NCI-H446 treated with DMSO at 0.1 percent for 48 hours (cell line): ENCODE measurements at regions not wholly inside any gene's neighbourhood (a gene's known extent, or its start where the extent isn't known, plus 50 kb on each side); places are given as distances from the start of the nearest gene placed in this dataset.
"Not testable (repeated sequence)": the region's sequence is repeated elsewhere in the genome, so short reads cannot be mapped to it uniquely, and the experiment has no call there.

Source experiments
- DNase-seq: peaks from one replicate; lab custom pipeline; 2025; lab: John Stamatoyannopoulos, UW

DNA sequence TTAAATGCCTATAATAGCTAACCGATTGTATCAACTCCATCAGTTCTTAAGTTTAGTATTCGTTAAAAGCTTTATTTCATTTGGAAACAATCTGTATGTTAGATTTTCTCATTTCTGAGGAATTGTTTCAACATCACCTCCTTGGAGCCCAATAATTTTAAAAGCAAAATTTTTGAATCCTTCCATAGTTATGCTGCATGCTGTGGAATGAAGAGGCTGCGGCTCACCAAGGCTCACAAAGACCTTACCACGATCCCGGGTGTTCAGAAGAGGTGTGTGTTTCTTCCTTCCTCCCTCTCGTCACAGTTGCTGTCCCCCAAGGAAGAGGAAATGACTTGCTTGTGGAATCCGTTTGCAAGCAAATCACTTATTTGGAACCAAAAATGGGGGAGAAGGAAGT, 143.8 kb downstream of the FGF1 start:
- DNase-seq = no peak

DNA sequence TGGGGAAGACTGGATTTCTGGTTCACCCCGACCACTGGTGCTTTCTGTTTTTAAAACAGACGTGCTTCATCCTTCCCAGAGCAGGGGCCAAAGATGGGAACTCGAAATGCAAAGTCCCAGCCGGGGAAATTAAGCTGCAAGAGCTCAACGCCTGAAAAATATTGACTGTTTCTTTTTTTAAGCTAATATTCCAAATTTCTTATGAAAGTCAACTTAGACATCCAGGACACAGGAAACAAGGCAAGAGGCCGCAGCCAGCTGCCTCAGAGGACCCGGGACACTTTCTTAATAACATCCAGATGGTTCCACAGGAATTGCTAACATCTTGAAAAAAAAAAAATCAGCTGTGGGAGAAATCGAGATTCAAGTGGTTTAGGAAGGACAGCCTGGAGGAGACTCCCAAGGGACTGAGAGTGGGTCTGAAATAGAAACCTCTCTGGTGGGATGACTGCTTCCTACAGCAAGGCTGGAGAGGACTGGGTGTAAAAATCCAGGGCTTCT, 144.9 kb downstream of the FGF1 start:
- no peak for DNase-seq

DNA sequence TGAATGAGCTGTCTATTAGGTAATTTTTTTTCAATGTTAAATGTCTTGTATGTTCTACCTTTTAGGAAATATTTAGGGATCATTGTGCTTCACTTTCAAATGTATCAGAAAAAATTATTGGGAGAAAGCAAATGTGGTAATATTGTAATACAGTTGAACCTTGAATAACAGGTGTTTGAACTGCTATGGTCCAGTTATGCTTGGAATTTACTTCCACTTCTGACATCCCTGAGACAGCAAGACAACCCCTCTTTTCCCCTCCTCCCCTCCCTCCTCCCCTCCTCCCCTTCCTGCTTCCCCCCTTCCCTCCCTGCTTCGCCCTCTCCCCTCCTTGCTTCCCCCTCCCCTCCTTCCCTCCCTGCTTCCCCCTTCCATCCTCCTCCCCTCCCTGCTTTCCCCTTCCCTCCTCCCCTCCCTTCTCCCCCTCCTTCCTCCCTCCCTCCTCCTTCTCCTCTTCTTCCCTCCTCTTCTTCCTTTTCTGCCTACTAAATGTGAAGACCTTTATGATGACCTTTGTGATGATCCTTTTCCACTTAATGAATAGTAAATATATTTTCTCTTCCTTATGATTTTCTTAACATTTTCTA, 146.6 kb downstream of the FGF1 start:
- no peak for DNase-seq

DNA sequence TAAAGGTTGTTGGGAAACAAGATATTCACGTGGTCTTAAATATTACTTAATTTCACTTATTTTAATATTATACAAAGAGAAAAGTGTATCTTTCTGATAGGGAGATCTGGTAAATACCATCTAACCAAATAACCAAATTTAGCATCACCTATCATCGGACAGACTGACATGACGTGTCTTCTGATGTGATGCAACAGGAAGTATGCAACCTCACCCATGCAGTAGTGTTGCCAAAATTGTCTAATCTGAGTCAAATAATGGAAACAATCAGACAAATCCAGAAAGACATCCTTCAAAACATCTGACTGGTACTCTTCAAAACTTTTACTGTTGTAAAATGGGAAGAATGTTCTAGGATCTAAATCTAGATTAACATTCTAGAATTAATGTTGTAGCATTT, 148.0 kb downstream of the FGF1 start:
- no peak for DNase-seq

DNA sequence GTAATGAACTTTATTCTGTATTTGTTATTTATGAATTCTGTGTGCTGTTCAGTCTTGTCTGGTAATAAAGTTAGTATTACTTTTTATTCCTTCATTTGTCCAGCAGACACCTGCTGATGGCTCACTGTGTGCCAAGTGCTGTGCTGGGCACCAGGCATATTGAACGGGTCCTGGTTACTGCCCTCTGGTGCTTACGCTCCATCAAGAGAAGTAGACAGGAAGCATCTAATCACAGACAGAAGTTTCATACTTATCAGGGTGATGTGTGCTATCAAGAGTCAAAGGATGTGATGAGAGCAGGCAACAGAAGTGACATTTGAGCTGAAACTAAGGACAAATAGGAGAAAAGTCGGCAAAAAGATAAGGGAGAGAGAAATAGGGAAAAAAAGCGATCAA, 153.1 kb downstream of the FGF1 start:
- DNase-seq = no peak

DNA sequence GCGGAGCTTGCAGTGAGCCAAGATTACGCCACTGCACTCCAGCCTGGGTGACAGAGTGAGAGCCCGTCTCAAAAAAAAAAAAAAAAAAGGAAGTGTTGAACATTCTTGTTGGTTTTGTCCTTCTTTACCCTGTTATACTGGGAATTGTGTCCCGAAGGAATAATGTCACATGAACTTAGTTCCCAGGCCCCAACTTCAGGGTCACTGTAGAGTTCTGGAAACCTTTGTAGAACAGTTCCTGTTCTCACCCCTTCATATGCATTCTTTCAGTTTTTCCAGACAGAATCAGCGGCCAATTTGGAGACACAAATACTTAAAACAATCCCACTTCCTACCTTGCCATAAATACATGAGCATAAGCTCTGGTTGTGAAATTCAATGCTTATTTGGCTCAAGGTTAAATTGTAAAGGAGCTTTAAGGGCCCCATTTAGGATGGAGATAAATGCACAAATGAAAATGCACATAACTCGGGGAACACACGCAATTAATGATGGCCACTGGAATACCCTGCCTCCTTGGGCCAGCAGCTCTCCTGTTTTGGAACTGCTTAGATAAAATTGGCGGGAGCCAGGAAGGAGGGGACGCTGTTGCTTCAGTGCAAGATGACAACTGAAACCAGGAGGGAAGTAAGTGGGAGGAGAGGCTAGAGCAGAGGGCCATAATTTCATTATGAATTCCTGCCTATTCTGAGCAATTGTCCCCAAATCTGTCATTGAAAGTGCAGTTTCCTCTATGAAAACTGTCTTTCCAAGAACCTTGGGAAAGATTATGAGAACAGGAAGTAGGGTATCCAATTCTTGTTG, 153.7 kb downstream of the FGF1 start:
- no peak for DNase-seq

DNA sequence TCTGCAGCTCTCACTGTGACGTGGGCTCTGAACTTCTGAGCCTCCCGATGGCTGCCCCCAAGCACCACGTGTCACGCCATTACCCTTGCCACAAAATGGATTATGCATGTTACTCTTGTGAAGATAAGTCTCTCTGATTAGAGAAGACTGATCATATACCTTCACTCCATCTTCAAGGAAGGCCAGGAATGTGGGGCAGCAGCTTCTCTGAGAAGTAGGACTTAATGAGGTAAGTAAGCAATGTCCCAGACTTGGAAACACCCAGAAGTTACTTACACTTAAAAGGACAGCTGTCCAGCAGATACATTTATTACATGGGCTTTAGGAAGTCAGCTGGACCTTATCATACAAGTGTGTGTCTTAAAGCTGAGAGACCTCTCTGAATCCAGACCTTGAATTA, 155.0 kb downstream of the FGF1 start:
- no peak for DNase-seq

DNA sequence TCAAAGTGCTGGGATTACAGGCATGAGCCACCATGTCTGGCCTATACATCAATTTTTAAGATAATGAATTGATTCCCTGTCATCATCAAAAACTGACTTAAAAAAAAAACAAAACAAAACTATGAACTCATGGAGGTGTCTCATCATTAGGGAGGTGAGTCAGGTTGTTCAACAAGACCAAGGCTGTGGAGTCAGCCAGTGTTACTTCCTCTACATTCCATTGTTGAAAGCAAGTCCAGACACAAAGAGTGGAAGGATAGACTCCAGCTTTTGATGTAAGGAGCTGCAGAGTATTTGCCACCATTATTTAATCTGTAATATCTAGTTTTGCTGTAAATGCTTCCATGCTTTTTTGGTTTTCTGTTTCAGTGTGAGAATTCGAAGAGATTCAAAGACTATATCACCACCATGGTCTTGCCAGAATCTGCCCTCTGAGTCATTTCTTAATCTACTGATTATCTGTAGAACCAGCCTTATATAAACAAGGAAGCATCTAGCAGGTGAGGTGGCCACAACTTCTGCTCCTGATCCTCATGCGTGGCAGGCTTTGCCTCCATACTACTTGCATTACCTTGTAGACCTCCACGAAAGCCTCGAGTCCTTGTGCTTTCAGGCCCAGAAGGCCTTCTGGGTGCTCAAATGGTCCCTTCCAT, 156.1 kb downstream of the FGF1 start:
- no peak for DNase-seq

DNA sequence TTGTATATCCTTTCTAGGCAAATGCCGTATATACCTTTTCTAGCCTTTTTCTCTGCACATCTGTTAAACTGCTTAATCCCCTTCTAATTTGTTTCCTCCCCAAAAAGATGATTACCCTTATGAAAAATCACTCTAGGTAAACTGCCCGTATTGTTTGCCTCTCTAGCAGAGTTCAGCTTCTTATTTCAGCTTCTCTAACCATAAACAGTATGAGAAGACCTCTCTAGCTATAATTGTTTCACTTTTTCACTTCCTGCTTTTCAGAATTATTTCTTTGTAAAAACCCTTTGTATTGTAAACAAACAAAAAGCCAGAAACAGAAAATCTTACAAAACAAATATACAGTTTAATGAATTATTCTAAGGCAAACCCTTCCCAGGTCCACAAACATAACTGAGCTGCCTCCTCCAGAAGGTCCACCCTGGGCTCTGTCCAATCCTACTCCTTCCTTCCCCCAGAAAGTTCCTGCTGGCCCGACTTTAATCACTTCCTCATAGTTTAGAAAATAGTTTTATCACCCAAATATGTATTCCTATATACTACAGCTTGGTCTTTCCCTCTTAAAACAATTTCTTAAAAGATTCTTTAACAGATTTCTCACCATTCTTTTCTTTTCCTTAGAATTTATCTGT, 158.1 kb downstream of the FGF1 start:
- no peak for DNase-seq

DNA sequence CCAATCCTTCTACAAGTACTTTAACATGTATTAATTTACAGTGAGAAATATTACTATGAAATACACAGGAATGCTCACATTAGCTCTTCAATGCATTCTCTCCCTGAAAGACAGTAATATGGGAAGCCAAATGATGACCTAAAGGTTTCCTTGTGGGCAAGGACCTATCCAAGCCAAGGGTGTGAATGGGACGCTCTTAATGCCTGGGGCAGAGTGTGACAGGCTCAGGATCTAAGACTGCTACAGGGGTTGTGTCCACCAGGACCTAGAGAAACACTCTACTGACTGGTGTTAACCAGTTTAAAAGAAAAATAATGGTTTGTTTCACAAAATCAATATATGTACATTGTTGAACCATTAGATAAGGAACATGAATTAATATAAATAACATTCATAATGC, 158.7 kb downstream of the FGF1 start:
- DNase-seq = no peak

DNA sequence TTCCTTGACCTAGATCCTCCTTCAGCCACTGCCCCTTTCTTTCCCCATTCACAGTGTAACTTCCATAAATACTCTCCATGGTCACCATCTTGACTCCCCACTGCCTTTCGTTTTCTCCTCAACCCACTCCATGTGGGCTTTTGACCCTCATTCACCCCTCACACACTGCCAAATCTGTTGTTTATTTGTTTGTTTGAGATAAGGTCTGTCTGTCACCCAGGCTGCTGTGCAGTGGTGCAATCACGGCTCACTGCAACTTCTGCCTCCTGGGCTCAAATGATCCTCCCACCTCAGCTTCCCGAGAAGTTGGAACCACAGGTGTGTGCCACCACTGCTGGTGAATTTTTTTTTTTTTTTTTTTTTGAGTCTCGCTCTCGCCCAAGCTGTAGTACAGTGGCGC, 162.9 kb downstream of the FGF1 start:
- DNase-seq = no peak

DNA sequence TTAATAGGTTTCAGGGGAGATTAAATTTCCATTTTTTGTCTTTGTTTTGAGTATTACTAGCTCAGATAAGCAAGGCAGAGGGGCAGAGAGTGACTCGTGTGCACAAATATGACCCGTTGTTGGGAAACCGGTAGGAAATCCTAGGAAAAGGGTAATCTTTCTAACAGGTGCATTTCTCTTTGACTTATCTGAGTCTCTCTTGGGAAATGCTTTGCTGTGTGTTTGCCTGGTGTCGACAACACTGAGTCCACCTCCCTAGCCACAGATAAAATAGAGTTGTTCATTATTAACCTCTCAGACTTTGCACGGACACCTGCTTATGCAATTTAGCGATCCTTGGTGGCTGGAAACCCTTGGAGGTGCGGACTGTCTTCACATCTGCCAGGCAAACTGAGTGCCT, 164.2 kb downstream of the FGF1 start:
- DNase-seq = no peak

DNA sequence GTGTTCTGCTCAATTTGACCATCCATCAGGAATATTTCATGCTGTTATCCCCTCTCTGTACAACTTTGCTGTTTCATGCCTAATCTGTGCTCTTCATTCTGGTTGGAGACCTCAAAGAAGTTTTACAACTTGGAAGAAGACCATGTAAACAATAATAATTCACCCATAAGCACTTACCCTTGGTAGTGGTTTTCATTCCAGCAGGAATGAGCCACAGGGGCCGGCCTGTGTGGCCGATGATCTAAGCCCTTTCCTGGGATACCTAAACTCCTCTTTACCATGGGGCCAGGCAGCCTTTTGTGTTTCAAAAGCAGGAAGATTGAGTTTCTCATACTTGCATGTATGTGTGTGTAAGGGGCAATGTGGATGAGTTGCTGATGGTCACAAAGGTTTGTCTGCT, 165.0 kb downstream of the FGF1 start:
- DNase-seq = no peak

DNA sequence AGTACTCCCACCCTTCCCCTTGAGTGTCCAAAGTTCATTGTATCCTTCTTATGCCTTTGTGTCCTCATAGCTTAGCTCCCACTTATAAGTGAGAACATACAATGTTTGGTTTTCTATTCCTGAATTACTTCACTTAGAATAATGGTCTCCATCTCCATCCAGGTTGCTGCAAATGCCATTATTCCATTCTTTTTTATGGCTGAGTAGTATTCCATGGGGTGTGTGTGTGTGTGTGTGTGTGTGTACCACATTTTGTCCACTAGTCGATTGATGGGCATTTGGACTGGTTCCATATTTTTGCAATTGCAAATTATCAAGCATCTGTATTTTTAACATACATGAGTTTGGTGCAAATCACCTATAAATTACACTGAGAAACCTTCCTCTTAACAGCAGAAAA, 166.0 kb downstream of the FGF1 start:
- DNase-seq = not testable (repeated sequence)

DNA sequence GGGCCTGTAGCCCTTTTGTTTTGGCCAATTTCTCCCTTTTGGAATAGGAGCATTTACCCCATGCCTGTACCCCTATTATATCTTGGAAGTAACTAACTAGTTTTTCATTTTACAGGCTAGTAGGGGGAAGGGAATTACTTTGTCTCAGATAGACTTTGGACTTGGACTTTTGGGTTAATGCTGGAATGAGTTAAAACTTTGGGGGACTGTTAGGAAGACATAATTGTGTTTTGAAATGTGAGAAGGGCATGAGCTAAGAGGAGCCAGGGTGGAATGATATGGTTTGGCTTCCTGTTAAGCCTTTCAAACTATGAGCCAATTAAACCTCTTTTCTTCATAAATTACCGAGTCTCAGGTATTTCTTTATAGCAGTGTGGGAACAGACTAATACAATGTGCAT, 168.1 kb downstream of the FGF1 start:
- no peak for DNase-seq

DNA sequence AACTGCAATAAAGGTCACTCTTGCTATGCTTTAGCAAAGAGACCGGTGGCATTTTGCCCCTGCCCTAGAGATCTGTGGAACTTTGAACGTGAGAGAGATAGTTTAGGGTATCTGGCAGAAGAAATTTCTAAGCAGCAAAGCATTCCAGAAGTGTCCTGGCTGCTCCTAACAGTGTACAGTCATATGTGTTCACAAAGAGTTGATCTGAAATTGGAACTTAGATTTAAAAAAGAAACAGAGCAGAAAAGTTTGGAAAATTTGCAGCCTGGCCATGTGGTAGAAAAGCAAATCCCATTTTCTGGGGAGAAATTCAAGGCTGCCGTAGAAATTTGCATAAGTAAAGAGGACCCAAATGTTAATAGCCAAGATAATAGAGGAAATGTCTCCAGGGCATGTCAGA, 169.2 kb downstream of the FGF1 start:
- no peak for DNase-seq

DNA sequence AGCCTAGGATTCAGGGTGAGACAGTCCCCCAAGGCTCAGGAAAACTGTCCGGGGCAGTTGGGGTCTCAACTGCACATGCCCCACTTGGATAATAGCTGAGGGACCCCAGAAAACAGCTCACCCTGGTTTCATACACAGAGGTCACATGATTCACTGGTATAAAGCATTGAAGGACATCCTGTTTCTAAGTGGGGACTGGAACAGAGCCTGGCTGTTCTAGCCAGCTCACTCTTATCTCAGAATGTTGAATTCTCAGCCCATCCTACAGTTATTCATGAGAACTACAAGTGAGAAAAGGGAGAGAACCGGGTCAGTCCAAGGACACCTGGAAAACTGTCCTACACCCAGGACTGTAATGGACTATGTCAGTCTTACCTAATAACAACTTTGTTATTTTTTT, 170.9 kb downstream of the FGF1 start:
- no peak for DNase-seq

DNA sequence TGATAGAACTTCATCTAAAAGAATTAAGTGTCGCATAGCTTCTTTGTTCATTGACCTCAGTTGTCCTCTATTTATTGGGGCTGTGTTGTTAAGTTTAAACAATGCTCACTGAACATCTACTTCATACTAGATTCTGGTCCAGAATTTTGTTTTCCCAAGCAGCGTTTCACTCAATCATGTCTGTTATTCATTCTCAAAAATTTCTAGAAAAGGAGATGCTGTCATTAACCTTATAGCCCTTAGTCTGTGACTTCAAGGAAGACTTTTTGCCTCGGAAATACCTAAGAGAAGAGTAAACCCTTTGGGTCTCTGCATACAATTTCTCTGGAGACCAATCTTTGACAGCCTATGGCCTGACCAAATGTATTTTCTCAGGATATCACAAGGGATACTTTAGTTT, 171.7 kb downstream of the FGF1 start:
- no peak for DNase-seq

DNA sequence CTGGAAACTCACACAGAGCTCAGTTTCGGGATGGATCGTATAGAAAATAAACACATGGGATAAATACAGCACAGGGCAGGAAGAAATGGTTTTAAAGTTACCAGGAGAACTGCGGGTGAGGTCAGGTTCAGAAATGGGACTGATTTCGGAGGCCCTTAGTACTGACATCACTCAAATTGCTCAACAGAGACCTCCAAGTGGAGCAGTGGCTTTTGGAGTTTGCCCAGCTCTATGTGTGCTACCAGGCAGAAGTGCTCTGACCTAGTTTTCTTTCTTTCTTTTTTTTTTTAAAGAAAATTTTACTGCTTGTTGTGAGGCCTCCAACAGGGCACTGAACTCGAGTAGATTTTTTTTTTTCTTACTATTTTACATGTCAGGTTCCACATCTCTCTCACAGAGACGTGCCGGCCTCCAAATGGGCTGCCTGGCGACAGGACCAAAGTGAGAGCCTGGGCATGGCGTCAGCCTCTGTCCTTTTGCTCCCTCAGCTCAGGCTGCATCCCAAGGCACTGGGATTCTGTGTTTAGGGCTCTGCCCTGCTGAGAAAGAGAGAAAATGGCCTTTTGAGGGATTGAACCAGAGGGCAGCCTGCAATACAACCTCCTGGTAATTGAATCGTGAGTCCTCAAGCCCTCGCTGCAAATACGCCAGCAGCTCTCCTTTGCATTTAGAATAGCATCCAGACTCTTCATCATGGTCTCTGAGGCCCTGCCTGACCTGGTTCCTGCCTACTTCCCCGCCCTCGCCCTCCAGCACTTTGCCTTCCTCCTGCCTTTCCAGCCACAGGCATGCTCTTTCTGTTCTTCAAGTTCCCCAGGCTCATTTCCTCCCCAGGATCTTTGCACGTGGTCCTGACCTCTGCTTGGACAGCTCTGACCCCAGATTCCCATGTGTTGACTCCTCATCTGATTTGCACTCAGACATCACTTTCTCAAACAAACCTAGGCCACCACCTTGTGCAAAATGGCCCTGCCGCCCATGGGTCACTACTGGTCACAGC, 173.5 kb downstream of the FGF1 start:
- DNase-seq = no peak

DNA sequence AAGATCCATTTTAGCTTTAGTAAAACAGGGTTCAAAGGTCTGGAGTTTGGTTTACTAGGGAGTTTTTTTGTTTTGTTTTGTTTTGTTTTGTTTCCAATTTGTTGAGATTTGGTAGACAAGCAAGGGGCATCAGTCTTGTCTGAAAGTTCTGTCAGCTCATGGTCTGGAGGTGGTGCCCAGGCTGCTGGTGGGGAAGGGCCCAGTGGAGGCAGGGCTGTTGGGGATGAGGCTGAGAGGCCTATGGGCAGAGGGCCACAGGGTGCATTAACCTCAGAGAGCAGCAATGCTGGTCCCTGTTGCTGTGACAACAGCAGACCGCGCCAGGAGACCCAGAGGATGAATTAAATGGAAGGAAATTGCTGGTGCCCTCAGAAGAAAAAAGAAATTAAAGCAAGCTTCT, 174.5 kb downstream of the FGF1 start:
- no peak for DNase-seq

DNA sequence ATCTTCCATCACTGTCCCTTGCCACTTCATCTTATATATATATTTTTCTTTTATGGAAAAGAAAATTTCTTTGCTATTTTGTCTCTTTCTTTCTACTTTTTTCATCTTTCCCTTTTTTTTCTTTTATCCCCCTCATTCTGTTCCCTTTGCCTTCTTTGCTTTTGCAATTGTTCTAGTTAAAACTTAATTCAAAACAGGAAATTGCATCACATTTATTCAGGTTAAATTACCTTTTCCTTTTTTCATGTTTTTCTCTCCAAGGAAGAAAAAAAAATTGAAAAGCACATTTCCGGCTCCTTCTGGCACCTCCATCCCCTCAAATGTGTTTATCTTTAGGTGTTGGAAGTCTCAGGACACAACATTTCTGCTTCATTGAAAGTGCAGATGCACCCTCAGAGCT, 176.9 kb downstream of the FGF1 start:
- no peak for DNase-seq

DNA sequence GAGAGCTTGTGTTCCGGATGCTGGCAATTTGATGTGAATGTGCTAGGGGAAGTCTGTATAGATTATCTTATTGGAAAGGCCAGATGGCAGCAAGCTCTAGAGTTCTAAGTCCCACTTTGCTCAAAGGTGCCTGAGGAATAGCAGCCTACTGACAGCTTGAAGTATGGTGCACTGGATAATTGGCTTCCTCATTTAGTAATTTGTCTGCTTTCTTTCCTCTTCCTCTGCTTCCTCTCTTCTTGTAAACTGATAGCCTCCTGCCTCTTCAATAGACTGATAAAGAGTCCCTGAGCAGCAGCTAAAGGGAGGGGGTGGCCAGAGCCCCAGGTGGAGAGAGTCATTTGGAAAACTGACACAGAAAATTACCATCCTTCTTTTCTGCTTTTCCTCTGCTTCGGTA, 177.3 kb downstream of the FGF1 start:
- DNase-seq = no peak
